ENCODE measurements at regions not wholly inside any gene's neighbourhood (a gene's known extent, or its start where the extent isn't known, plus 50 kb on each side); places are given as distances from the start of the nearest gene placed in this dataset.

DNA sequence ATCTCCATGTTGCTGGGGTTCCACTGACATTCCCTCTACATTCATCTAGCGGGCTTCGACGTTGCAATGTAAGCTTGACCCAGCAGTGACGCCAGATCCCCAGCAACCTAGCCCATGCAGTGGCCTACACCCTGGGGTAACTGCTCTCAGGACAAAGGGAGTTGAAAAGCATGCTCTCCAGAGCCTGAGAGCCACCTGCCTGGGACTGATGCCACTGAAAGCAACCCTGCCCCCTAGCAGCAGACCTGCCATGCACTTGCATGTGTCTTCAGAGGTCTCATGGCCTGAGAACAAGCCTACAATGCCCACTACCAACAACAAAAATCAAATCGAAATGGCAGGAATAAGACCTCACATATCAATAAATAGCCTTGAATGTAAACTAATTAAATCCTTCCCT lies 330.3 kb downstream of the TRIM36 start:
- Histone ChIP-seq H3K9me3 (ENCODE audit: control insufficient read depth in 3 of 3, low read length in 3 of 3) (no peaks in the 10 kb centered on the region), H3K4me1 (ENCODE audit: control insufficient read depth in 3 of 3, insufficient read depth in 3 of 3, low read length in 3 of 3) (no peaks in the 10 kb centered on the region), H3K4me3 (ENCODE audit: low read length in 3 of 3) (no peak overlapping the region), H3K9ac (ENCODE audit: low read depth in 1 of 3, low read length in 3 of 3) (no peak overlapping the region), H3K27me3 (ENCODE audit: control insufficient read depth in 3 of 3, insufficient read depth in 3 of 3, low read length in 3 of 3) (no peaks in the 10 kb centered on the region), H3K27ac (ENCODE audit: low read depth, low read length) (no peak overlapping the region), H3K36me3 (ENCODE audit: control insufficient read depth in 3 of 3, insufficient read depth in 3 of 3, low read length in 3 of 3) (no peaks in the 10 kb centered on the region)

- H3K9ac ChIP-seq (ENCODE audit: low read depth in 1 of 3, low read length in 3 of 3), result no peak overlapping the region
- H3K4me3 ChIP-seq (ENCODE audit: low read length in 3 of 3), result no peak overlapping the region
- H3K36me3 ChIP-seq (ENCODE audit: control insufficient read depth in 3 of 3, insufficient read depth in 3 of 3, low read length in 3 of 3), result no peaks in the 10 kb centered on the region
- no peaks in the 10 kb centered on the region for H3K27me3 ChIP-seq (ENCODE audit: control insufficient read depth in 3 of 3, insufficient read depth in 3 of 3, low read length in 3 of 3)
- H3K4me1 ChIP-seq (ENCODE audit: control insufficient read depth in 3 of 3, insufficient read depth in 3 of 3, low read length in 3 of 3), result no peaks in the 10 kb centered on the region
- H3K27ac ChIP-seq (ENCODE audit: low read depth, low read length), result no peak overlapping the region
- H3K9me3 ChIP-seq (ENCODE audit: control insufficient read depth in 3 of 3, low read length in 3 of 3), result no peaks in the 10 kb centered on the region
These were observed 330.8 kb downstream of the TRIM36 start for GRCh38 chr5:114838937-114839336.

DNA sequence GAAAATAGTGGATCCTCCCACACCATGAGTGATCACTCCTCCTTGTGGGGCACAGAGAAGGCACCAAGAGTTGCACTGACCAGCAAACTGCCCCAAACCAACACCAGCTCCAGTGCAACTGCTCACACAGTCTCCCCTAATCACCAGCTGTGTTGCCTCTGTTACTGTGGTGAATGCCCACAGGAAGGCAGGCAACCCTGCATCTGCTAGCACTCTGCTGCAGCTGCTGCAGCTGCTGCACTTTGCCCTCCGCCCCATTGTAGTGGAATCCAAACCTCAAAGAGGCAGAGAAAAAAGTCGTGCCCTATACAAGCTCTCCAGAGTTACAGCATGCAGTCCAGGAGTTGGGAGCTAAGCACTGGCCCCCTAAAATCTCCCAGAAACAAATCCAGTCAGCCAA lies 339.6 kb downstream of the TRIM36 start:
- Histone ChIP-seq H3K4me1 (ENCODE audit: control insufficient read depth in 3 of 3, insufficient read depth in 3 of 3, low read length in 3 of 3) (no peaks in the 10 kb centered on the region), H3K27ac (ENCODE audit: low read depth, low read length) (no peak overlapping the region), H3K9me3 (ENCODE audit: control insufficient read depth in 3 of 3, low read length in 3 of 3) (no peaks in the 10 kb centered on the region), H3K27me3 (ENCODE audit: control insufficient read depth in 3 of 3, insufficient read depth in 3 of 3, low read length in 3 of 3) (peaks cover 0 to 4% (median 0%) of the 10 kb centered on the region in 3 donors), H3K9ac (ENCODE audit: low read depth in 1 of 3, low read length in 3 of 3) (no peak overlapping the region), H3K36me3 (ENCODE audit: control insufficient read depth in 3 of 3, insufficient read depth in 3 of 3, low read length in 3 of 3) (no peaks in the 10 kb centered on the region), H3K4me3 (ENCODE audit: low read length in 3 of 3) (no peak overlapping the region)

DNA sequence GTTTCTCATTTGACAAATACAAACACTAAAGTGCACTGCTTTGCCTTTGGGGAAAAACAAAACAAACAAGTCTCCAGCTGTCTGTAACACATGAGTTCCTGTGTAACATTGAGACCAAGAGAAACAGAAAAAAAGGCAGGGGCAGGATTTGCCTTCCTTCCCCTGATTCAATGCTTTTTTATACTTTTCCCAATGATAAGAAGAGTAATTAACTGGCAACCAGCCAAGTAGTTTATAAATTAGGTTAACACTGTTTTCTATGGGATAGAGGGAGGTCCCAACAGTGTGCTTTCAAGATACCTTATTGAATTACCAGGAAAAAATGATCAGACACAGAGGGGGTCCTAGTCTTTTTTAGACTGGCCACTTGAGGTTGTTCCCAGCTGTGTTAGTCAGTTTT lies 346.8 kb downstream of the TRIM36 start:
- Histone ChIP-seq H3K4me1 (ENCODE audit: control insufficient read depth in 3 of 3, insufficient read depth in 3 of 3, low read length in 3 of 3) (no peaks in the 10 kb centered on the region), H3K27ac (ENCODE audit: low read depth, low read length) (no peak overlapping the region), H3K4me3 (ENCODE audit: low read length in 3 of 3) (no peak overlapping the region), H3K9me3 (ENCODE audit: control insufficient read depth in 3 of 3, low read length in 3 of 3) (peaks cover 0 to 3% (median 2%) of the 10 kb centered on the region in 3 donors), H3K36me3 (ENCODE audit: control insufficient read depth in 3 of 3, insufficient read depth in 3 of 3, low read length in 3 of 3) (no peaks in the 10 kb centered on the region), H3K27me3 (ENCODE audit: control insufficient read depth in 3 of 3, insufficient read depth in 3 of 3, low read length in 3 of 3) (no peaks in the 10 kb centered on the region), H3K9ac (ENCODE audit: low read depth in 1 of 3, low read length in 3 of 3) (no peak overlapping the region)

DNA sequence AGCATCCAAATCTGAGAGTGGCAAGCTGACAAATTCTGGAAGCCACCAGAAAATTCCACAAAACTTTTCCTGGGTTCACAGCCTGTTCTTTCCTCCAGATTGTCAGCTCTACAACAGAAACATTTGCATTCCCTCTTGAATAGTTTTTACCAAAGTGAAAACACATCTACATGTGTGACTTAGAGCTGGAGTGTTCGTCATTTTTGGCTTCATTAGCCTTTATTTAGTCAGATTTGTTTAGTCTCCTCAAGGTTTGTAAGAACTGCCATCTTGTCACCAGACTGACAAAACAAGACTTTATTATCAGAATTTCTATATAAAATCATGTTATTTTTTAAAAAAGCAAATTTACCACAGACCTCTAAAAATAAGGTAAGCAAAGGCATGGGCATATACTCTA lies 347.3 kb downstream of the TRIM36 start:
- no peaks in the 10 kb centered on the region for H3K4me1 ChIP-seq (ENCODE audit: control insufficient read depth in 3 of 3, insufficient read depth in 3 of 3, low read length in 3 of 3)
- H3K36me3 ChIP-seq (ENCODE audit: control insufficient read depth in 3 of 3, insufficient read depth in 3 of 3, low read length in 3 of 3), result no peaks in the 10 kb centered on the region
- H3K9me3 ChIP-seq (ENCODE audit: control insufficient read depth in 3 of 3, low read length in 3 of 3), result peaks cover 0 to 3% (median 2%) of the 10 kb centered on the region in 3 donors
- H3K9ac ChIP-seq (ENCODE audit: low read depth in 1 of 3, low read length in 3 of 3), result no peak overlapping the region
- no peak overlapping the region for H3K4me3 ChIP-seq (ENCODE audit: low read length in 3 of 3)
- H3K27me3 ChIP-seq (ENCODE audit: control insufficient read depth in 3 of 3, insufficient read depth in 3 of 3, low read length in 3 of 3), result no peaks in the 10 kb centered on the region
- no peak overlapping the region for H3K27ac ChIP-seq (ENCODE audit: low read depth, low read length)

DNA sequence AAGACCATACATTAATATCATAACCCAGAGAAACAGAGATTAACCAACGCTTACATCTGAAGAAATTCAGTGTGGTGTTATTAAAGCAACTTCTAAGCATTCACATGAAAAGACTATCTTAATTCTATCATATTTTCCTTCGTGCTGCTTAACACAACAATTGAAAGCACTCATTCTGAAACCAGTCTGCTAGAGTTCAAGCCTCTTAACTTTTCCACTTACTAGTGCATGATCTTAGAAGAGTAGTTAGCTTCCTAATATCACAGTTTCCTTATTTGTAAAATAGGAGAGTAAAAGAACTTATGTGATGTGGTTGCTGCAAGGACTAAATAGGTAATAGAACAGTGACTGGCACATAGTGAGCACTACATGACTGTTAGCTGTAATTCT lies 379.3 kb downstream of the TRIM36 start:
- no peaks in the 10 kb centered on the region for H3K36me3 ChIP-seq (ENCODE audit: control insufficient read depth in 3 of 3, insufficient read depth in 3 of 3, low read length in 3 of 3)
- H3K9ac ChIP-seq (ENCODE audit: low read depth in 1 of 3, low read length in 3 of 3), result no peak overlapping the region
- no peaks in the 10 kb centered on the region for H3K4me1 ChIP-seq (ENCODE audit: control insufficient read depth in 3 of 3, insufficient read depth in 3 of 3, low read length in 3 of 3)
- no peaks in the 10 kb centered on the region for H3K27me3 ChIP-seq (ENCODE audit: control insufficient read depth in 3 of 3, insufficient read depth in 3 of 3, low read length in 3 of 3)
- H3K9me3 ChIP-seq (ENCODE audit: control insufficient read depth in 3 of 3, low read length in 3 of 3), result no peaks in the 10 kb centered on the region
- no peak overlapping the region for H3K4me3 ChIP-seq (ENCODE audit: low read length in 3 of 3)
- H3K27ac ChIP-seq (ENCODE audit: low read depth, low read length), result no peak overlapping the region

DNA sequence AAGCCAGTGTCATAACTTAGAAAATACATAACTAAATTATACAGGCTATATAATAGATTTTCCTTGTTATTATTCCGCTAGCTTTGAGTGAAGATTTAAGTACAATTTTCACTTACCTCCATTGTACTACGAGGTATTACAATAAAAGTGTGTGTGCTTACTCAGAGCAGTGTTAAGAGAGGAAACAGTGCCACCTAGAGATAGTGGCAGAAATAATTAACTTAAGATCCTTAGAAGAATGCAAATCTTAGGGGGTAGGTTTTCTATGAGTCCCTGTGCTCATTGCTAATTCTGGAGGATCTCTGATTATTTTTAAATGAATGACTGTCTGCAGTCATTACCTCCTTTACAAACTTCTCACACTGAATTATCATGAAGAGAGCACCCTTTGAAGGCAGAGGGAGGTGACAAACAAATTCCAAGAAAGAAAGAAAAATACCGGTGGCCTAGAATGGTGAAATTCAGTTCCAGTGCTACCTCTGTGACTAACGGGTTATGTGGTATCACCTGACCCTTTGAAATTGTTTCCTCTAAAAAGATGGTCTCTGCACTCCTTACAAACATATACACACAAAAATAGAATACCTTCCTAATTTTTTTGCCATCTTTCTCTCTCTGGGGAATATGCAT lies 379.8 kb downstream of the TRIM36 start:
- no peaks in the 10 kb centered on the region for H3K27me3 ChIP-seq (ENCODE audit: control insufficient read depth in 3 of 3, insufficient read depth in 3 of 3, low read length in 3 of 3)
- H3K27ac ChIP-seq (ENCODE audit: low read depth, low read length), result no peak overlapping the region
- no peak overlapping the region for H3K4me3 ChIP-seq (ENCODE audit: low read length in 3 of 3)
- no peak overlapping the region for H3K9ac ChIP-seq (ENCODE audit: low read depth in 1 of 3, low read length in 3 of 3)
- no peaks in the 10 kb centered on the region for H3K9me3 ChIP-seq (ENCODE audit: control insufficient read depth in 3 of 3, low read length in 3 of 3)
- H3K36me3 ChIP-seq (ENCODE audit: control insufficient read depth in 3 of 3, insufficient read depth in 3 of 3, low read length in 3 of 3), result no peaks in the 10 kb centered on the region
- H3K4me1 ChIP-seq (ENCODE audit: control insufficient read depth in 3 of 3, insufficient read depth in 3 of 3, low read length in 3 of 3), result no peaks in the 10 kb centered on the region

DNA sequence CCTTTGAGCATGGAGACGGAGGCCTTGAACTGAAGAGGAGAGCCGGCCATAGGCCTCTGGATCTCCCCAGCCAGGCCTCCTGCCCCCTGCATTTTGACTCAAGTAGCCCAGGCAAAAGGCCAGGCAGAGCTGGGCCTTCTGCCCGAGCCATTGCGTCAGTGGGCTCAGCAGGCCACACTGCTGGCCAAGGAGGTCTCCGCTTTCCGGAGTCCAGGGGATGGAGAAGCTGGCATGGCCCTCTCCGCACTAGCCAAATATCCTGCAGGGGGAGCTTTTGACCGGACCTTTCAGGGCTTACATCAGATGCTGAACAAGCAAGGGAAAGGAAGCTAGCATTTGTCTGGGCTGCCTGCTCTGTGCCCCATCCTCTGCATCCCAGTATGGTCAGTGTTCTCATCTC lies 386.8 kb downstream of the TRIM36 start:
- H3K27ac ChIP-seq (ENCODE audit: low read depth, low read length), result no peak overlapping the region

GRCh38 chr5:114782177-114782576 lies 387.5 kb downstream of the TRIM36 start:
- Histone ChIP-seq H3K27me3 (ENCODE audit: control insufficient read depth in 3 of 3, insufficient read depth in 3 of 3, low read length in 3 of 3) (no peaks in the 10 kb centered on the region), H3K9me3 (ENCODE audit: control insufficient read depth in 3 of 3, low read length in 3 of 3) (no peaks in the 10 kb centered on the region), H3K4me1 (ENCODE audit: control insufficient read depth in 3 of 3, insufficient read depth in 3 of 3, low read length in 3 of 3) (peaks cover 0 to 4% (median 0%) of the 10 kb centered on the region in 3 donors), H3K4me3 (ENCODE audit: low read length in 3 of 3) (no peak overlapping the region), H3K9ac (ENCODE audit: low read depth in 1 of 3, low read length in 3 of 3) (no peak overlapping the region), H3K27ac (ENCODE audit: low read depth, low read length) (no peak overlapping the region), H3K36me3 (ENCODE audit: control insufficient read depth in 3 of 3, insufficient read depth in 3 of 3, low read length in 3 of 3) (no peaks in the 10 kb centered on the region)

More for the DNA sequence above, 386.8 kb downstream of the TRIM36 start:
- H3K36me3 ChIP-seq (ENCODE audit: control insufficient read depth in 3 of 3, insufficient read depth in 3 of 3, low read length in 3 of 3), result no peaks in the 10 kb centered on the region
- H3K27me3 ChIP-seq (ENCODE audit: control insufficient read depth in 3 of 3, insufficient read depth in 3 of 3, low read length in 3 of 3), result no peaks in the 10 kb centered on the region
- no peak overlapping the region for H3K9ac ChIP-seq (ENCODE audit: low read depth in 1 of 3, low read length in 3 of 3)
- peaks cover 0 to 4% (median 0%) of the 10 kb centered on the region in 3 donors for H3K4me1 ChIP-seq (ENCODE audit: control insufficient read depth in 3 of 3, insufficient read depth in 3 of 3, low read length in 3 of 3)
- H3K9me3 ChIP-seq (ENCODE audit: control insufficient read depth in 3 of 3, low read length in 3 of 3), result no peaks in the 10 kb centered on the region
- no peak overlapping the region for H3K4me3 ChIP-seq (ENCODE audit: low read length in 3 of 3)

DNA sequence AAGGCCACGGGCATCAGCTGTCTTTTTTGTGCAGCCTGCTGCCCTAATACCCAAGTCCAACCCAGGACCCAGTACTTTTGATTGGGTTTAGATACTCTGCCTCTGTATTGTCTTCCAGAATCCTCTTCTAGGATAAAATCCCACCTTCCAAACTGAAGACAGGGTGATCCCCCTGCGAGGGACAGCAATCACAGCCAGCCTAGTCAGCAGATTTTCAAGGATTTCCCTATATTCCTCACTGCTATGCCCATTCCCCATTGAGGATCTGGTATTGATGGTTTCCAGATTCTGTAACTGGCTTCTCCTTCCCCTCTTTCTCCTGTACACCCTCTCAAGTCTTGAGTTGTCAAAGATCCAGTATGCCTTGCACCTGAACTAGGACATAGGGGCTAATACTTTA lies 389.4 kb downstream of the TRIM36 start:
- Histone ChIP-seq H3K4me3 (ENCODE audit: low read length in 3 of 3) (no peak overlapping the region), H3K36me3 (ENCODE audit: control insufficient read depth in 3 of 3, insufficient read depth in 3 of 3, low read length in 3 of 3) (no peaks in the 10 kb centered on the region), H3K27ac (ENCODE audit: low read depth, low read length) (no peak overlapping the region), H3K4me1 (ENCODE audit: control insufficient read depth in 3 of 3, insufficient read depth in 3 of 3, low read length in 3 of 3) (peaks cover 0 to 4% (median 0%) of the 10 kb centered on the region in 3 donors), H3K9me3 (ENCODE audit: control insufficient read depth in 3 of 3, low read length in 3 of 3) (no peaks in the 10 kb centered on the region), H3K27me3 (ENCODE audit: control insufficient read depth in 3 of 3, insufficient read depth in 3 of 3, low read length in 3 of 3) (no peaks in the 10 kb centered on the region), H3K9ac (ENCODE audit: low read depth in 1 of 3, low read length in 3 of 3) (no peak overlapping the region)
